Cardiac muscle cell (in vitro differentiated cells and primary cell): ENCODE measurements at regions not wholly inside any gene's neighbourhood (a gene's known extent, or its start where the extent isn't known, plus 50 kb on each side); places are given as distances from the start of the nearest gene placed in this dataset.
A peak's percentile ranks its signal among the peaks of the same experiment; 100 is the strongest.

Source experiments
- DNase-seq, 2 donors: peaks; one replicate each; pipeline versions ENCODE4 v3.0.0 to v3.0.0-alpha.2; 2010 to 2017; ENCODE audit warnings: low read depth in 1 of 2, low spot score in 1 of 2
- H3K27ac ChIP-seq: fragments of 200-600 bp; sonication (generic); 2 replicates; pipeline ENCODE4 v1.5.1; 2016
- H3K27me3 ChIP-seq: fragments of 200-600 bp; sonication (generic); 2 replicates; pipeline ENCODE4 v1.6.0; 2016; ENCODE audit warnings: control low read depth
- H3K36me3 ChIP-seq: fragments of 200-600 bp; sonication (generic); 2 replicates; pipeline ENCODE4 v1.5.1; 2016; ENCODE audit warnings: control low read depth
- H3K4me1 ChIP-seq: fragments of 200-600 bp; sonication (generic); 2 replicates; pipeline ENCODE4 v1.8.1; 2017; ENCODE audit warnings: low read depth, mild to moderate bottlenecking, mixed run types
- H3K4me3 ChIP-seq: fragments of 200-600 bp; sonication (generic); 2 replicates; pipeline ENCODE4 v1.5.1; 2016; ENCODE audit warnings: mild to moderate bottlenecking
- H3K9me3 ChIP-seq: fragments of 200-600 bp; sonication (generic); 2 replicates; pipeline ENCODE4 v1.5.1; 2017; ENCODE audit warnings: low read depth, mild to moderate bottlenecking, control low read depth
- CTCF ChIP-seq: IDR thresholded peaks from 2 replicates; pipeline ENCODE4 v1.5.1; 2012; ENCODE audit warnings: low read depth, mild to moderate bottlenecking, low read length

- Histone ChIP-seq H3K4me1 (peaks cover 37% of the 10 kb centered on the region), H3K27me3 (no peaks in the 10 kb centered on the region)
Measured at GRCh38 chr10:128542659-128543058, 416.4 kb upstream of the MKI67 start.

GRCh38 chr10:128543151-128543550, 416.9 kb upstream of the MKI67 start:
- Histone ChIP-seq H3K4me3 (no peak overlapping the region), H3K27ac (peak overlapping the region; percentile 70), H3K4me1 (peaks cover 37% of the 10 kb centered on the region), H3K36me3 (no peaks in the 10 kb centered on the region), H3K27me3 (no peaks in the 10 kb centered on the region), H3K9me3 (no peaks in the 10 kb centered on the region)
- DNase-seq: no peak
- no peak for TF ChIP-seq CTCF

More at GRCh38 chr10:128542659-128543058, 416.4 kb upstream of the MKI67 start:
- DNase-seq: peak in 1 of 2 donors; percentile 73
- H3K36me3 ChIP-seq: no peaks in the 10 kb centered on the region
- no peaks in the 10 kb centered on the region for H3K9me3 ChIP-seq
- TF ChIP-seq CTCF: no peak
- no peak overlapping the region for H3K4me3 ChIP-seq
- peak overlapping the region; percentile 70 for H3K27ac ChIP-seq

- TF ChIP-seq CTCF: no peak
- Histone ChIP-seq H3K27me3 (no peaks in the 10 kb centered on the region), H3K9me3 (no peaks in the 10 kb centered on the region), H3K27ac (no peak overlapping the region), H3K4me1 (peaks cover 37% of the 10 kb centered on the region), H3K36me3 (no peaks in the 10 kb centered on the region), H3K4me3 (no peak overlapping the region)
- DNase-seq: no peak
Measured at GRCh38 chr10:128545216-128545615, 419.0 kb upstream of the MKI67 start.

GRCh38 chr10:128546651-128547165, 420.5 kb upstream of the MKI67 start:
- DNase-seq: no peak
- Histone ChIP-seq H3K4me3 (no peak overlapping the region), H3K4me1 (peaks cover 25% of the 10 kb centered on the region), H3K36me3 (no peaks in the 10 kb centered on the region), H3K9me3 (no peaks in the 10 kb centered on the region), H3K27ac (no peak overlapping the region), H3K27me3 (no peaks in the 10 kb centered on the region)
- no peak for TF ChIP-seq CTCF

GRCh38 chr10:128549101-128549608, 422.9 kb upstream of the MKI67 start:
- no peak for DNase-seq
- no peaks in the 10 kb centered on the region for H3K36me3 ChIP-seq
- H3K27me3 ChIP-seq: no peaks in the 10 kb centered on the region
- H3K4me1 ChIP-seq: peaks cover 3% of the 10 kb centered on the region
- no peaks in the 10 kb centered on the region for H3K9me3 ChIP-seq
- H3K27ac ChIP-seq: no peak overlapping the region
- no peak overlapping the region for H3K4me3 ChIP-seq
- TF ChIP-seq CTCF: no peak
